ENCODE measurements at regions not wholly inside any gene's neighbourhood (a gene's known extent, or its start where the extent isn't known, plus 50 kb on each side); places are given as distances from the start of the nearest gene placed in this dataset.
"Not testable (repeated sequence)": the region's sequence is repeated elsewhere in the genome, so short reads cannot be mapped to it uniquely, and the experiment has no call there.

GRCh38 chr21:8757399-8758093 is 1763.8 kb upstream of the TPTE start:
- POLR2A ChIA-PET (ENCODE audit: unreplicated experiment); intact Hi-C loops (cut with micrococcal nuclease; ENCODE audit: unreplicated experiment): not testable (repeated sequence)

GRCh38 chr21:8758921-8759367 is 1762.4 kb upstream of the TPTE start:
- H2AFZ ChIP-seq; BruUV-seq (replicated peaks); H3K9me3 ChIP-seq (ENCODE audit: insufficient read depth, low read depth); H3K79me2 ChIP-seq (ENCODE audit: low read depth); H3K27ac ChIP-seq; H3K27me3 ChIP-seq (ENCODE audit: insufficient read depth, low read depth); CTCF ChIA-PET; POLR2A ChIA-PET (ENCODE audit: unreplicated experiment); intact Hi-C loops (cut with micrococcal nuclease; ENCODE audit: unreplicated experiment); H4K20me1 ChIP-seq (ENCODE audit: insufficient read depth); H3K9me2 ChIP-seq (ENCODE audit: insufficient read depth); H3F3A ChIP-seq (ENCODE audit: insufficient read depth, low read depth); H3K4me1 ChIP-seq (replicated peaks; ENCODE audit: insufficient read depth); H3K36me3 ChIP-seq (ENCODE audit: low read depth): not testable (repeated sequence)
- Histone ChIP-seq H3K4me3 (peak overlapping the region; percentile 57; the same call in 1 of the 2 replicates), H3K4me2 (peak overlapping the region; percentile 66)
- DNase-seq = peak; percentile 55 to 59

More at GRCh38 chr21:8757399-8758093, 1763.8 kb upstream of the TPTE start:
- H3K9me3 ChIP-seq (ENCODE audit: insufficient read depth, low read depth); H3K27ac ChIP-seq; H2AFZ ChIP-seq; H3K9me2 ChIP-seq (ENCODE audit: insufficient read depth); CTCF ChIA-PET; H3K36me3 ChIP-seq (ENCODE audit: low read depth); BruUV-seq (replicated peaks); H4K20me1 ChIP-seq (ENCODE audit: insufficient read depth); H3K27me3 ChIP-seq (ENCODE audit: insufficient read depth, low read depth); H3K4me3 ChIP-seq; DNase-seq; H3K79me2 ChIP-seq (ENCODE audit: low read depth); H3K4me2 ChIP-seq; H3F3A ChIP-seq (ENCODE audit: insufficient read depth, low read depth); H3K4me1 ChIP-seq (replicated peaks; ENCODE audit: insufficient read depth): not testable (repeated sequence)

GRCh38 chr21:8762241-8762640 is 1759.1 kb upstream of the TPTE start:
- H3K36me3 ChIP-seq (ENCODE audit: low read depth); H3K79me2 ChIP-seq (ENCODE audit: low read depth); H3K4me3 ChIP-seq; DNase-seq; H3F3A ChIP-seq (ENCODE audit: insufficient read depth, low read depth); H3K9me2 ChIP-seq (ENCODE audit: insufficient read depth); POLR2A ChIA-PET (ENCODE audit: unreplicated experiment); H3K27me3 ChIP-seq (ENCODE audit: insufficient read depth, low read depth); H3K9me3 ChIP-seq (ENCODE audit: insufficient read depth, low read depth); CTCF ChIA-PET; H3K4me1 ChIP-seq (replicated peaks; ENCODE audit: insufficient read depth); H3K4me2 ChIP-seq; H4K20me1 ChIP-seq (ENCODE audit: insufficient read depth); intact Hi-C loops (cut with micrococcal nuclease; ENCODE audit: unreplicated experiment); BruUV-seq (replicated peaks); H2AFZ ChIP-seq; H3K27ac ChIP-seq: not testable (repeated sequence)

- H3F3A ChIP-seq (ENCODE audit: insufficient read depth, low read depth); H3K27ac ChIP-seq; intact Hi-C loops (cut with micrococcal nuclease; ENCODE audit: unreplicated experiment); H3K4me3 ChIP-seq; POLR2A ChIA-PET (ENCODE audit: unreplicated experiment); BruUV-seq (replicated peaks); H3K9me2 ChIP-seq (ENCODE audit: insufficient read depth); H3K4me2 ChIP-seq; H2AFZ ChIP-seq; H3K79me2 ChIP-seq (ENCODE audit: low read depth); CTCF ChIA-PET; H3K36me3 ChIP-seq (ENCODE audit: low read depth); DNase-seq; H3K4me1 ChIP-seq (replicated peaks; ENCODE audit: insufficient read depth); H3K27me3 ChIP-seq (ENCODE audit: insufficient read depth, low read depth); H4K20me1 ChIP-seq (ENCODE audit: insufficient read depth); H3K9me3 ChIP-seq (ENCODE audit: insufficient read depth, low read depth): not testable (repeated sequence)
Observed at GRCh38 chr21:8764416-8764815, 1757.0 kb upstream of the TPTE start.

GRCh38 chr21:8766142-8766541 is 1755.2 kb upstream of the TPTE start:
- intact Hi-C loops (cut with micrococcal nuclease; ENCODE audit: unreplicated experiment) = not testable (repeated sequence)

GRCh38 chr21:8772910-8773514 is 1748.4 kb upstream of the TPTE start:
- H3K27me3 ChIP-seq (ENCODE audit: insufficient read depth, low read depth); H3K79me2 ChIP-seq (ENCODE audit: low read depth); H3K9me3 ChIP-seq (ENCODE audit: insufficient read depth, low read depth); intact Hi-C loops (cut with micrococcal nuclease; ENCODE audit: unreplicated experiment); H3F3A ChIP-seq (ENCODE audit: insufficient read depth, low read depth); H3K4me2 ChIP-seq; POLR2A ChIA-PET (ENCODE audit: unreplicated experiment); CTCF ChIA-PET; H3K4me3 ChIP-seq; H2AFZ ChIP-seq; BruUV-seq (replicated peaks); H4K20me1 ChIP-seq (ENCODE audit: insufficient read depth); H3K27ac ChIP-seq; H3K36me3 ChIP-seq (ENCODE audit: low read depth); H3K9me2 ChIP-seq (ENCODE audit: insufficient read depth); H3K4me1 ChIP-seq (replicated peaks; ENCODE audit: insufficient read depth): not testable (repeated sequence)
- DNase-seq = peak in 1 of 2 experiments; percentile 0

More at GRCh38 chr21:8766142-8766541, 1755.2 kb upstream of the TPTE start:
- H3K79me2 ChIP-seq (ENCODE audit: low read depth); H4K20me1 ChIP-seq (ENCODE audit: insufficient read depth); DNase-seq; H3K9me3 ChIP-seq (ENCODE audit: insufficient read depth, low read depth); H2AFZ ChIP-seq; H3F3A ChIP-seq (ENCODE audit: insufficient read depth, low read depth); H3K4me2 ChIP-seq; H3K4me1 ChIP-seq (replicated peaks; ENCODE audit: insufficient read depth); POLR2A ChIA-PET (ENCODE audit: unreplicated experiment); H3K9me2 ChIP-seq (ENCODE audit: insufficient read depth); H3K27ac ChIP-seq; H3K36me3 ChIP-seq (ENCODE audit: low read depth); H3K27me3 ChIP-seq (ENCODE audit: insufficient read depth, low read depth); H3K4me3 ChIP-seq; CTCF ChIA-PET; BruUV-seq (replicated peaks): not testable (repeated sequence)

GRCh38 chr21:8775591-8776215 is 1745.7 kb upstream of the TPTE start:
- H3K4me1 ChIP-seq (replicated peaks; ENCODE audit: insufficient read depth); H3K79me2 ChIP-seq (ENCODE audit: low read depth); H3F3A ChIP-seq (ENCODE audit: insufficient read depth, low read depth); BruUV-seq (replicated peaks); H3K27me3 ChIP-seq (ENCODE audit: insufficient read depth, low read depth); H3K27ac ChIP-seq; H3K9me3 ChIP-seq (ENCODE audit: insufficient read depth, low read depth); H3K9me2 ChIP-seq (ENCODE audit: insufficient read depth); H3K36me3 ChIP-seq (ENCODE audit: low read depth); CTCF ChIA-PET; intact Hi-C loops (cut with micrococcal nuclease; ENCODE audit: unreplicated experiment); H4K20me1 ChIP-seq (ENCODE audit: insufficient read depth); H3K4me2 ChIP-seq; POLR2A ChIA-PET (ENCODE audit: unreplicated experiment); H2AFZ ChIP-seq; DNase-seq; H3K4me3 ChIP-seq: not testable (repeated sequence)
